Parathyroid adenoma (tissue), 2 donors: ENCODE measurements at regions not wholly inside any gene's neighbourhood (a gene's known extent, or its start where the extent isn't known, plus 50 kb on each side); places are given as distances from the start of the nearest gene placed in this dataset.

Source experiments
- H2AFZ ChIP-seq: fragments of 300-600 bp; sonication (generic); one replicate; pipeline ENCODE4 v1.7.0; 2017; ENCODE audit warnings: antibody characterized with exemption, mild to moderate bottlenecking
- H3K27ac ChIP-seq: fragments of 300-600 bp; sonication (generic); one replicate; pipeline ENCODE4 v1.7.0; 2017
- H3K27me3 ChIP-seq: fragments of 300-600 bp; sonication (generic); one replicate; pipeline ENCODE4 v1.7.0; 2017; ENCODE audit warnings: low read length; ENCODE audit not compliant: control insufficient read depth, insufficient read depth
- H3K36me3 ChIP-seq: fragments of 300-600 bp; sonication (generic); one replicate; pipeline ENCODE4 v1.7.0; 2017; ENCODE audit warnings: low read length; ENCODE audit not compliant: control insufficient read depth, insufficient read depth
- H3K4me1 ChIP-seq: fragments of 300-600 bp; sonication (generic); one replicate; pipeline ENCODE4 v1.7.0; 2017; ENCODE audit warnings: control low read depth
- H3K4me2 ChIP-seq: fragments of 300-600 bp; sonication (generic); one replicate; pipeline ENCODE4 v1.7.0; 2017; ENCODE audit warnings: low read length
- H3K4me3 ChIP-seq: fragments of 300-600 bp; sonication (generic); one replicate; pipeline ENCODE4 v1.7.0; 2017; ENCODE audit warnings: low read depth, low read length
- H3K79me2 ChIP-seq: fragments of 300-600 bp; sonication (generic); one replicate; pipeline ENCODE4 v1.7.0; 2017; ENCODE audit warnings: control low read depth
- H3K9ac ChIP-seq: fragments of 300-600 bp; sonication (generic); one replicate; pipeline ENCODE4 v1.7.0; 2017; ENCODE audit warnings: mild to moderate bottlenecking
- H3K9me3 ChIP-seq: fragments of 300-600 bp; sonication (generic); one replicate; pipeline ENCODE4 v1.7.0; 2017; ENCODE audit warnings: low read length; ENCODE audit not compliant: control insufficient read depth
- CTCF ChIP-seq: fragments of 300-600 bp; sonication (generic); IDR thresholded peaks from one replicate; pipeline ENCODE4 v1.7.0; 2017; ENCODE audit warnings: antibody characterized with exemption, mild to moderate bottlenecking
- donor health status: primary hyperparathyroidism.

GRCh38 chr7:79507131-79507530, 53.7 kb upstream of the MAGI2 start:
- H2AFZ ChIP-seq: no peak overlapping the region
- no peaks in the 10 kb centered on the region for H3K79me2 ChIP-seq
- H3K36me3 ChIP-seq: no peaks in the 10 kb centered on the region
- no peak overlapping the region for H3K4me2 ChIP-seq
- H3K9me3 ChIP-seq: no peaks in the 10 kb centered on the region
- no peak overlapping the region for H3K27ac ChIP-seq
- no peak for TF ChIP-seq CTCF
- H3K4me3 ChIP-seq: no peak overlapping the region
- no peaks in the 10 kb centered on the region for H3K27me3 ChIP-seq
- no peaks in the 10 kb centered on the region for H3K4me1 ChIP-seq
- no peak overlapping the region for H3K9ac ChIP-seq

DNA sequence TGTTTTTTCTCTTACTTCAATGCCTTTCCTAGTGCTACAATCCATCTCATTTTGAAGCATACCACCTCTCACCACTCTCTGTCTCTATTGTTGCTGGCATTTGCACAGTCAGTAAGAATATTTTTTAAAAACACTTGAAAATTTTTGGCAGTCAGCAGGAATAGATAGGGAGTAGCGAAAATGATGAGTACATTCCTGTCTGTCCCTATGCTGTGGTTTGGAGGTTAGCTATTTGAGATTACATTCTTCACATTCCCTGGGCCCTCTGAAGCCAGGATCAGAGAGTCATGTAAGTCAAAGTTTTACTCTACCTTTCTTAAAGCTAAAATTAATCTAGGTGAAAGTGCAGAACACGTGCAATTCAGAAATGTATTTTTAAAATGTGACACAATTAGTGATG, 53.0 kb upstream of the MAGI2 start:
- Histone ChIP-seq H3K9me3 (no peaks in the 10 kb centered on the region), H3K36me3 (no peaks in the 10 kb centered on the region), H3K27ac (no peak overlapping the region), H2AFZ (no peak overlapping the region), H3K4me2 (no peak overlapping the region), H3K9ac (no peak overlapping the region), H3K4me3 (no peak overlapping the region), H3K4me1 (no peaks in the 10 kb centered on the region), H3K79me2 (no peaks in the 10 kb centered on the region), H3K27me3 (no peaks in the 10 kb centered on the region)
- no peak for TF ChIP-seq CTCF

DNA sequence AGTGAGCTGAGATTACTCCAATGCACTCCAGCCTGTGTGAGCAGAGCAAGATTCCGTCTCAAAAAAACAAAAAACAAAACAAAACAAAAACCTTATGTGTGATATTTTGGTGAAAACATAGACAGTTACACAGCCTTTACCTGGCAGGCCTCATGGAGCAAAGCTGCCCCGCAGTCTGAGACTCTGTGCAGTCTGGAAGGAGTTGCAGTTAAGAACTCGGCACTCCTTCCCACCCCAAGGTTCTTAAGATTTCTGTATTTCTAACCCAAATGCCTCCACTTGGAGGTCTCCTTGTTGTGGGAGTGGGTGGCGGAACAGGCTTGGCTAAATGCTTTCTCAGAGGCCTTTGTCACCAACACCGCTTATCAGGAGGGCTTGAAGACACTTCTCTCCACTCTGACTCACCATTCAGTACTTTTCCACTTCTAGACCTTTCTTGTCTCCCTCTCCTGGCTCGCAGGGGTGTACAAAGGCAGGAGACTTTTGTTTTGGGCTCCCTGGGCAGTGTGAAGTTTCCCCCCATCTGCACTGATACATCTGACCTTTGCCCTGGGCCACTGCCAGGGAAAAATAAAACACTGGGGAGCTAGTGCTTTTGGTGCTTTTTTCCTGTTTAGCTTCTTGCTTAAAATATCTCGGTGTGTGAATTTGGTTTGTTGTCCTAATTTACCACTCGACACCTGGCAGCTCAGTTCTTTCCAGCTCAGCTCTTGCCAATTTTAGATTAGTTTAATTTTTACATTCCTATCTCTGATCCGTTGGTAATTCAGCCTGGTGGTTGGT, 51.3 kb upstream of the MAGI2 start:
- Histone ChIP-seq H3K36me3 (no peaks in the 10 kb centered on the region), H3K9me3 (no peaks in the 10 kb centered on the region), H2AFZ (no peak overlapping the region), H3K4me2 (no peak overlapping the region), H3K79me2 (no peaks in the 10 kb centered on the region), H3K4me1 (no peaks in the 10 kb centered on the region), H3K4me3 (no peak overlapping the region), H3K27ac (no peak overlapping the region), H3K27me3 (no peaks in the 10 kb centered on the region), H3K9ac (no peak overlapping the region)
- TF ChIP-seq CTCF: no peak
